ENCODE measurements at regions not wholly inside any gene's neighbourhood (a gene's known extent, or its start where the extent isn't known, plus 50 kb on each side); places are given as distances from the start of the nearest gene placed in this dataset.

DNA sequence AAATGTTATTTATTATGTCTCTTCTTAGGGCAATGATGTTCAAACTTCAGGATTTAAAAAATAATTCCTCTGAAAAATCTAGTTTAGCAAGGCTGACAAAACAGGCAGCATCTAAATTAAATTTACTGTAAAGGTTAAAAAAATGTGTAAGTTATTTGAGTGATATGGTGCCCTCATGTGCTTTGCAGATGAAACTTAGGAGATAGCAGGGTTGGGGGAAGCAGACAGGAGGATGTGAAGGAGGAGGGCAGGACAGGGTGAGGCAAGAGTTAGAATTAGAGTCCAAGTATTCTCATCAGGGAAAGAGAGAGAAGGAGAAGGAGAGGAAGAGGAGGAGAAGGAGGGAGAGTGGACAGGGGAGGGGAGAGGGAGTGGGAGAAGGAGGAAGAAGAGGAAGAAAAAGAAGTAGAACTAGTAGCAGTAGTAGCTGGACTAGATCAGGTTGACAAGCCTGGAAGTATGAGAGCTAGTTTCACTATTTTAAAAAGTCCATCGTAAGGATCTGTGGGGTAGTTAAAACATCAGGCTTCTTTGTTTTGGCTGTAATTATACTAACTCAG is 141.2 kb upstream of the SESN3 start:
- Histone ChIP-seq H3K27ac (ENCODE audit: insufficient read length, low read depth, low read length) (no peak overlapping the region), H3K14ac (ENCODE audit: insufficient read depth, low read length) (no peak overlapping the region), H3K27me3 (ENCODE audit: insufficient read depth, low read length) (no peaks in the 10 kb centered on the region), H3T11ph (ENCODE audit: low read length) (no peak overlapping the region), H4K91ac (ENCODE audit: insufficient read length, low read depth, low read length) (no peak overlapping the region), H2BK15ac (ENCODE audit: low read depth, low read length) (no peak overlapping the region), H2BK120ac (ENCODE audit: low read depth, low read length, poor library complexity, severe bottlenecking) (no peak overlapping the region), H2AK5ac (ENCODE audit: insufficient read length, low read length) (no peak overlapping the region), H3K4me1 (ENCODE audit: insufficient read depth, low read length) (peaks cover 2% of the 10 kb centered on the region; the same call in 1 of the 2 replicates), H3K79me2 (ENCODE audit: insufficient read depth, low read length) (no peaks in the 10 kb centered on the region), H2AFZ (ENCODE audit: low read length) (no peak overlapping the region), H3K9ac (ENCODE audit: extremely low read depth, insufficient read length, low read length) (no peak overlapping the region), H2BK5ac (ENCODE audit: insufficient read length, low read length) (no peak overlapping the region), H3K9me3 (ENCODE audit: control insufficient read depth, low read depth, low read length) (no peaks in the 10 kb centered on the region), H4K5ac (ENCODE audit: insufficient read length, low read depth, low read length) (no peak overlapping the region), H3K23me2 (ENCODE audit: insufficient read length, low read depth, low read length, poor library complexity, severe bottlenecking) (no peaks in the 10 kb centered on the region), H4K8ac (replicated peaks; ENCODE audit: insufficient read length, low read depth, low read length) (no peak overlapping the region), H3K18ac (ENCODE audit: insufficient read length, low read depth, low read length) (no peak overlapping the region), H2BK12ac (ENCODE audit: insufficient read length, low read depth, low read length) (no peak overlapping the region), H2BK20ac (ENCODE audit: low read depth, low read length, poor library complexity, severe bottlenecking) (no peak overlapping the region), H3K79me1 (ENCODE audit: insufficient read depth, low read depth, low read length, poor library complexity, severe bottlenecking) (no peaks in the 10 kb centered on the region), H3K4ac (ENCODE audit: low read depth, low read length) (no peak overlapping the region), H3K23ac (ENCODE audit: insufficient read length, low read depth, low read length) (no peak overlapping the region), H3K4me2 (ENCODE audit: insufficient read depth, insufficient read length, low read length) (no peak overlapping the region), H3K56ac (ENCODE audit: insufficient read length, low read depth, low read length) (no peak overlapping the region), H4K20me1 (ENCODE audit: control insufficient read depth, insufficient read depth, insufficient read length) (no peaks in the 10 kb centered on the region)
- no peak for DNase-seq
- Mint-ChIP-seq H3K4me3 (no peak overlapping the region), H3K27ac (peak overlapping the region in 1 of 3 experiments; percentile 37; a peak in 2 of 7 replicates), H3K27me3 (ENCODE audit: low read depth) (no peaks in the 10 kb centered on the region), H3K36me3 (ENCODE audit: insufficient read depth in 1 of 3, low read depth in 3 of 3) (no peaks in the 10 kb centered on the region; a peak in 1 of 7 replicates), H3K9me3 (0 out of 5 replicates have a peak, but pooled peaks cover 0 to 3% of the 10 kb centered on the region in 2 experiments), H3K4me1 (peaks cover 35 to 50% of the 10 kb centered on the region in 2 experiments)
- WGBS (ENCODE audit: extremely low coverage, insufficient read length, low lambda C conversion rate) = no CpG with 5 or more reads among the region's 1 CpG
- TF ChIP-seq, protein P1, sequence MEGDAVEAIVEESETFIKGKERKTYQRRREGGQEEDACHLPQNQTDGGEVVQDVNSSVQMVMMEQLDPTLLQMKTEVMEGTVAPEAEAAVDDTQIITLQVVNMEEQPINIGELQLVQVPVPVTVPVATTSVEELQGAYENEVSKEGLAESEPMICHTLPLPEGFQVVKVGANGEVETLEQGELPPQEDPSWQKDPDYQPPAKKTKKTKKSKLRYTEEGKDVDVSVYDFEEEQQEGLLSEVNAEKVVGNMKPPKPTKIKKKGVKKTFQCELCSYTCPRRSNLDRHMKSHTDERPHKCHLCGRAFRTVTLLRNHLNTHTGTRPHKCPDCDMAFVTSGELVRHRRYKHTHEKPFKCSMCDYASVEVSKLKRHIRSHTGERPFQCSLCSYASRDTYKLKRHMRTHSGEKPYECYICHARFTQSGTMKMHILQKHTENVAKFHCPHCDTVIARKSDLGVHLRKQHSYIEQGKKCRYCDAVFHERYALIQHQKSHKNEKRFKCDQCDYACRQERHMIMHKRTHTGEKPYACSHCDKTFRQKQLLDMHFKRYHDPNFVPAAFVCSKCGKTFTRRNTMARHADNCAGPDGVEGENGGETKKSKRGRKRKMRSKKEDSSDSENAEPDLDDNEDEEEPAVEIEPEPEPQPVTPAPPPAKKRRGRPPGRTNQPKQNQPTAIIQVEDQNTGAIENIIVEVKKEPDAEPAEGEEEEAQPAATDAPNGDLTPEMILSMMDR (conservative IDR thresholded peaks at IDR 0.05) = no peak
